ENCODE measurements at regions not wholly inside any gene's neighbourhood (a gene's known extent, or its start where the extent isn't known, plus 50 kb on each side); places are given as distances from the start of the nearest gene placed in this dataset.

DNA sequence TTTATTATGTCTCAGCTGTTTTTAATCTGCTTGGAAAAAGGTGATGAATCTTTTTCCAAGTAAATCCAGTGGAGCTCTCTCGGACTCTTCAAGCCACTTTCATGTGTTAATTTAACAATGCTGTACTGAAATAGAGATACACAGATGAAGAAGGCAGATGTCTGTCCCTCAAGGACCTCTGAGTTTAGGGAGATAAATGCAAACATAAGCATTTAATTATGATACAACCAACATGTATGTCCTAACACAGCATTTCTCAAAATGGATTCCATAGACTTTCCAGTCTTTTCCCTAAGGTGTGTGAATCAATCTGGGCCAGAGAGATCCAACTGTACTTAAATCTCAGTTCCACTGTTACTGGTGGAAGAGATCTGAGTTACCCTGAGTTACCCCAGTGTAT is 262.4 kb downstream of the RND3 start:
- Histone ChIP-seq H3K4me3 (ENCODE audit: low read length in 2 of 2) (no peak overlapping the region), H3K9ac (ENCODE audit: low read depth in 1 of 2, low read length in 2 of 2) (no peak overlapping the region), H3K4me1 (ENCODE audit: control insufficient read depth in 2 of 2, insufficient read depth in 2 of 2, low read length in 2 of 2) (no peaks in the 10 kb centered on the region), H3K36me3 (ENCODE audit: control insufficient read depth in 2 of 2, insufficient read depth in 2 of 2, low read length in 2 of 2) (no peaks in the 10 kb centered on the region), H3K27me3 (ENCODE audit: control insufficient read depth in 2 of 2, insufficient read depth in 2 of 2, low read length in 2 of 2) (no peaks in the 10 kb centered on the region), H3K9me3 (ENCODE audit: control insufficient read depth in 2 of 2, low read length in 2 of 2) (no peaks in the 10 kb centered on the region), H3K27ac (ENCODE audit: low read depth in 2 of 2, low read length in 2 of 2) (no peak overlapping the region)

DNA sequence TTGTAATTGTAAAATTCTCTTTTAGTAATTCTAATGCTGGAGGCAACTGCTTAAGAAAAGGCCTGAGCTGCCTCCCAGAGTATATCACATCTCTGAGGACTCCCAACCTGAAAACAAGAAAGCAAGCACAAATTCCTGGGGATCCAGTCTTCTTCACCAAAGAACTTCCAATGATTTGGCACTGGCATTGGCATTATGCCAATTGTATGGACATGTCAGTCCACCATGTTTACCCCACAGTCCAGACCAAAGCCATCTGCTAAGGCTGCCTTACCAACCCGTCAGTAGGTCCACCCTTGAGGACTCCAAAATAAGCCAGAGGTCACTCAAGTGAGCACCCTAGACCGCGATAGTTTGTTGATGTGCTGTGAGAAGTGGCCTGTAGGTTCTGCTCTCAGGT is 263.1 kb downstream of the RND3 start:
- Histone ChIP-seq H3K9ac (ENCODE audit: low read depth in 1 of 2, low read length in 2 of 2) (no peak overlapping the region), H3K4me3 (ENCODE audit: low read length in 2 of 2) (no peak overlapping the region), H3K9me3 (ENCODE audit: control insufficient read depth in 2 of 2, low read length in 2 of 2) (no peaks in the 10 kb centered on the region), H3K36me3 (ENCODE audit: control insufficient read depth in 2 of 2, insufficient read depth in 2 of 2, low read length in 2 of 2) (no peaks in the 10 kb centered on the region), H3K27me3 (ENCODE audit: control insufficient read depth in 2 of 2, insufficient read depth in 2 of 2, low read length in 2 of 2) (no peaks in the 10 kb centered on the region), H3K4me1 (ENCODE audit: control insufficient read depth in 2 of 2, insufficient read depth in 2 of 2, low read length in 2 of 2) (no peaks in the 10 kb centered on the region), H3K27ac (ENCODE audit: low read depth in 2 of 2, low read length in 2 of 2) (no peak overlapping the region)

DNA sequence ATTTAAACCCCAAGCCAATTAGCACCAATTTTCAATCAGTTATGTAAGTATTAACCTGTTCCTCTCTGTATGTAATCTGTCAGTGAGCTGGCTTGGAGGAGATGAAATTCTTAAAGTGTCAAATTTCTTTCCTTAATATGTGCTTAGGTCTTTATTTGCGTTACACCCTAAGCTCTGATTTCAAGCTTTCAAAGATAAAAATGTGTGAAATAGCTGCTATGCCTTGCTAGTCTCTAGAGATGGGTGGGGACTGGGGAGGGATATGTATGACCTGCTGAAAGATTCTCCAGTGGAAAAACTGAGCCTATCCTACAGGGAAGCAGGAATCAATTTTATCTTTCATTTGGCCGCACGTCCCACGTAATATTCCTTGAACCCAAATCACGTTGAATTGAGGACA is 264.5 kb downstream of the RND3 start:
- no peak overlapping the region for H3K27ac ChIP-seq (ENCODE audit: low read depth in 2 of 2, low read length in 2 of 2)
- H3K36me3 ChIP-seq (ENCODE audit: control insufficient read depth in 2 of 2, insufficient read depth in 2 of 2, low read length in 2 of 2): no peaks in the 10 kb centered on the region
- no peak overlapping the region for H3K9ac ChIP-seq (ENCODE audit: low read depth in 1 of 2, low read length in 2 of 2)
- H3K4me1 ChIP-seq (ENCODE audit: control insufficient read depth in 2 of 2, insufficient read depth in 2 of 2, low read length in 2 of 2): no peaks in the 10 kb centered on the region
- H3K27me3 ChIP-seq (ENCODE audit: control insufficient read depth in 2 of 2, insufficient read depth in 2 of 2, low read length in 2 of 2): no peaks in the 10 kb centered on the region
- no peaks in the 10 kb centered on the region for H3K9me3 ChIP-seq (ENCODE audit: control insufficient read depth in 2 of 2, low read length in 2 of 2)
- H3K4me3 ChIP-seq (ENCODE audit: low read length in 2 of 2): no peak overlapping the region

DNA sequence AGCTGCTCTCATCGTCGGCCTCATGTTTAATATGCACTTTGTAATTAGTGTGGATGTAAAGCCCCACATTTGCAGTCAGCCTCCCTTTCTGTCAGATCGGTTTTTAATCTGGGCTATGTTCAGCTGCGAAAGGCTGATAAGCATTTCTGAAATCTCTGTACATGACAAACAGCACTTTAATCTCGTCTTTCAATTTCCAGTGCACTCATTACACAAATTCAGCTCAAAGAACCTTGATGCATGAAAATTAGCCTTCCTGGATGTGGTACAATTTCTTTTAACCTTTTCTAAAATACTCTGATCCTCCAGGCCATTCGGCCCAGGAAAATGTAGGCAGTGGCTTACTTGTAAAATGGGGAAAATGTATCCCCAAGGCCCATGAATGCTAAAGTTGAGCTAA is 265.1 kb downstream of the RND3 start:
- Histone ChIP-seq H3K4me3 (ENCODE audit: low read length in 2 of 2) (no peak overlapping the region), H3K36me3 (ENCODE audit: control insufficient read depth in 2 of 2, insufficient read depth in 2 of 2, low read length in 2 of 2) (no peaks in the 10 kb centered on the region), H3K27ac (ENCODE audit: low read depth in 2 of 2, low read length in 2 of 2) (no peak overlapping the region), H3K9ac (ENCODE audit: low read depth in 1 of 2, low read length in 2 of 2) (no peak overlapping the region), H3K4me1 (ENCODE audit: control insufficient read depth in 2 of 2, insufficient read depth in 2 of 2, low read length in 2 of 2) (no peaks in the 10 kb centered on the region), H3K9me3 (ENCODE audit: control insufficient read depth in 2 of 2, low read length in 2 of 2) (no peaks in the 10 kb centered on the region), H3K27me3 (ENCODE audit: control insufficient read depth in 2 of 2, insufficient read depth in 2 of 2, low read length in 2 of 2) (no peaks in the 10 kb centered on the region)

DNA sequence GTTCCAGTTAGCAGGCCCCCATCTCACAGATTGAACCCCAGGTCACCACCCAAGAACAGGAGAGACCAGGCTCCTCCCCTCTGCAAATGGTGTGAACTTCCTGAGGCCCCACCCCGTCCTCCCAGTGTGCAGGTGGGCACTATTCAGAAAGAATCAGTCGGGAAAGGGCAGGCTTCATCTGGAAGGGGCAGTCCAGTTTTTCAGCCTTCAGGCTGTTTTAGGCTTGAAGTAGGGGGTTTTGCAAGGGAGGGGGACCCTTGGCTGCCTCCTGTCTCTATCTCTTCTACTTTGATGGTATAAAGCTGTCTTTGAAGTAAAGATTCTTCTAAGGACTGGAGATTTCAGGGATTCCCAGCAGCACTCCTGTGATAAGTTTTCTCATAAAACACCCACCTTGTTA is 267.6 kb downstream of the RND3 start:
- no peak overlapping the region for H3K9ac ChIP-seq (ENCODE audit: low read depth in 1 of 2, low read length in 2 of 2)
- no peak overlapping the region for H3K4me3 ChIP-seq (ENCODE audit: low read length in 2 of 2)
- no peaks in the 10 kb centered on the region for H3K27me3 ChIP-seq (ENCODE audit: control insufficient read depth in 2 of 2, insufficient read depth in 2 of 2, low read length in 2 of 2)
- peaks cover 1 to 2% of the 10 kb centered on the region in 2 donors for H3K4me1 ChIP-seq (ENCODE audit: control insufficient read depth in 2 of 2, insufficient read depth in 2 of 2, low read length in 2 of 2)
- H3K27ac ChIP-seq (ENCODE audit: low read depth in 2 of 2, low read length in 2 of 2): no peak overlapping the region
- no peaks in the 10 kb centered on the region for H3K9me3 ChIP-seq (ENCODE audit: control insufficient read depth in 2 of 2, low read length in 2 of 2)
- no peaks in the 10 kb centered on the region for H3K36me3 ChIP-seq (ENCODE audit: control insufficient read depth in 2 of 2, insufficient read depth in 2 of 2, low read length in 2 of 2)

DNA sequence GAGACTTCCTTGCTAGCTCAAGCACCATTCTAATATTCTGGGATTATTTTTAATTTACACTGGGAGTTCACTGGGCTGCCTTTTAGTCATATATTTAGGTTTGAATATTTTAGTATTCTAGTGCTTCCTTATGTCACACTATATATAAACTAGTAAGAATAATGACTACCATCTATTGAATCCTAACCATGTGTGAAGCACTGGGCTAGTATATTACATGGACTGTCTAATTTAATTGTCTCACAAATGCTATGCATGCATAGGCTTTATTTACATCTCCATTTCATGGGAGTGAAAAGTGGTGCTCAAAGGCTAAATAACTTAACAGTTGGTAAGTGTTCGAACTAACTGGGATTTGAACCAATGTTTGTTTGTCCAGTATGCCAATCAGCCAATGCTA is 272.4 kb downstream of the RND3 start:
- peak overlapping the region; percentile 28 to 37 for H3K4me3 ChIP-seq (ENCODE audit: low read length in 2 of 2)
- no peaks in the 10 kb centered on the region for H3K36me3 ChIP-seq (ENCODE audit: control insufficient read depth in 2 of 2, insufficient read depth in 2 of 2, low read length in 2 of 2)
- no peak overlapping the region for H3K9ac ChIP-seq (ENCODE audit: low read depth in 1 of 2, low read length in 2 of 2)
- peak overlapping the region in 1 of 2 donors; percentile 5 for H3K27ac ChIP-seq (ENCODE audit: low read depth in 2 of 2, low read length in 2 of 2)
- no peaks in the 10 kb centered on the region for H3K27me3 ChIP-seq (ENCODE audit: control insufficient read depth in 2 of 2, insufficient read depth in 2 of 2, low read length in 2 of 2)
- H3K4me1 ChIP-seq (ENCODE audit: control insufficient read depth in 2 of 2, insufficient read depth in 2 of 2, low read length in 2 of 2): peaks cover 6 to 8% of the 10 kb centered on the region in 2 donors
- no peaks in the 10 kb centered on the region for H3K9me3 ChIP-seq (ENCODE audit: control insufficient read depth in 2 of 2, low read length in 2 of 2)

DNA sequence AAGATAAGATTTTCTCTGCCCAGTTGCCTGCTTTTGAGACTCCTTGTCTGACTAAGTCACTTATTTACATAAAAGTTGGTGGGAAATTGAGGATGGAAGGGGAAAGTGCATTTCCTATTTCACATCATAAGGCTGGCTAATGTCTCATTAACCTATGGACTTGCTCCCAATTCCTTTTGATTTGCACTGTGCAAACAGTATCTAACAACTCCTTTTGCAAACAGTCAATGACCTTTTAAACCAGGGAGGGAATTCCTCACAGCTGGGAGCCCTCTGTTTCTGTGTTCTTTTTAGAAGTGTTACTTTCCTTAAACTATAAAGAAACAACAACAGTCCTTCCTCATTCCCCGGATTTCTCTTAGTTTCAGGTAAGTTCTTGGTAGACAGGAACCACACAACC is 272.8 kb downstream of the RND3 start:
- H3K36me3 ChIP-seq (ENCODE audit: control insufficient read depth in 2 of 2, insufficient read depth in 2 of 2, low read length in 2 of 2): no peaks in the 10 kb centered on the region

DNA sequence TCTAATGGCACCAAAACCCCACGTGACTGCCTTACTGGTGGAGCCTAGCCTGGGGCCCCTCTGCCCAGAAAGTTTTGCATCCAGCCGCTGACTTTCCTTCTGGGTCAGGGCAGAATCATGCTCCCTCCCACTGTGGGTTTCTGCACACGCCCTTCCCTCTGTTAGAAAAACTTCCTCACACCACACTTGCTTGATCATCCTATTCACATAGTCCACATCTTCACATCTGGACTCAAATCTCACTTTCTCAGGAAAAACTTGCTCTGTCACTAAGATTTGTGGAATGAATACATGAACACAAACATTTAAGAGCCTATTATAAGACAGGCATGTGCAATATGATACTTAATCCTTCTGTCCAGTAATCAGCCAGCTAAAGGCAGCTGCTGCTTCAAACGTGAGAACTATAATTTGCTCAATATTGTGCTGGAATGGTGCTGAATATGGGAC is 274.7 kb downstream of the RND3 start:
- H3K27ac ChIP-seq (ENCODE audit: low read depth in 2 of 2, low read length in 2 of 2): no peak overlapping the region
- no peaks in the 10 kb centered on the region for H3K36me3 ChIP-seq (ENCODE audit: control insufficient read depth in 2 of 2, insufficient read depth in 2 of 2, low read length in 2 of 2)
- H3K27me3 ChIP-seq (ENCODE audit: control insufficient read depth in 2 of 2, insufficient read depth in 2 of 2, low read length in 2 of 2): no peaks in the 10 kb centered on the region
- peaks cover 6 to 8% of the 10 kb centered on the region in 2 donors for H3K4me1 ChIP-seq (ENCODE audit: control insufficient read depth in 2 of 2, insufficient read depth in 2 of 2, low read length in 2 of 2)
- no peak overlapping the region for H3K9ac ChIP-seq (ENCODE audit: low read depth in 1 of 2, low read length in 2 of 2)
- no peak overlapping the region for H3K4me3 ChIP-seq (ENCODE audit: low read length in 2 of 2)
- H3K9me3 ChIP-seq (ENCODE audit: control insufficient read depth in 2 of 2, low read length in 2 of 2): no peaks in the 10 kb centered on the region

More for the DNA sequence above, 272.8 kb downstream of the RND3 start:
- peak overlapping the region in 1 of 2 donors; percentile 37 for H3K4me3 ChIP-seq (ENCODE audit: low read length in 2 of 2)
- H3K9ac ChIP-seq (ENCODE audit: low read depth in 1 of 2, low read length in 2 of 2): no peak overlapping the region
- peaks cover 6 to 8% of the 10 kb centered on the region in 2 donors for H3K4me1 ChIP-seq (ENCODE audit: control insufficient read depth in 2 of 2, insufficient read depth in 2 of 2, low read length in 2 of 2)
- no peaks in the 10 kb centered on the region for H3K9me3 ChIP-seq (ENCODE audit: control insufficient read depth in 2 of 2, low read length in 2 of 2)
- H3K27me3 ChIP-seq (ENCODE audit: control insufficient read depth in 2 of 2, insufficient read depth in 2 of 2, low read length in 2 of 2): no peaks in the 10 kb centered on the region
- peak overlapping the region in 1 of 2 donors; percentile 5 for H3K27ac ChIP-seq (ENCODE audit: low read depth in 2 of 2, low read length in 2 of 2)

DNA sequence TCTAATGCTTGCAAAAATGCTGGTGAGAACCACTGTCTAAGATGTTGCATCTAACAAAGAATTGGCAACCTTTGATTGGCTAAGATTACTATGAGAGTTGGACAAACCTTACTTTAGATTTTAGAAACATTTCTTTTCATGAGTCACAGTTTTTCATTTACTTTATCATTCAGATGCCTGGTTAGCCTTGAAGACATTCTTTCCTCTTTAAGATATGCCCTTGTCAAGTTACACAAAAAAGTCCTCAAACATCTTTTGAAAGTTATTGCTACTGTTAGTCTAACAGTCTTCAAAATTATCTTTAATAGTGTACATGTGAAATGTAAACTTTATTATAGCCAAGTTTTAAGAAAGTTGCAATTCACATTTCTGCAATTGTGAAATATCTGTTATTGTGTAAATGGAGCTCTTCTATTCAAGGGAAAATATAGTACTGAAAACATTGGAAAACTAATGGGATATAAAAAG is 276.3 kb downstream of the RND3 start:
- Histone ChIP-seq H3K4me3 (ENCODE audit: low read length in 2 of 2) (no peak overlapping the region), H3K27me3 (ENCODE audit: control insufficient read depth in 2 of 2, insufficient read depth in 2 of 2, low read length in 2 of 2) (no peaks in the 10 kb centered on the region), H3K9me3 (ENCODE audit: control insufficient read depth in 2 of 2, low read length in 2 of 2) (no peaks in the 10 kb centered on the region), H3K9ac (ENCODE audit: low read depth in 1 of 2, low read length in 2 of 2) (no peak overlapping the region), H3K4me1 (ENCODE audit: control insufficient read depth in 2 of 2, insufficient read depth in 2 of 2, low read length in 2 of 2) (peaks cover 5 to 6% of the 10 kb centered on the region in 2 donors), H3K27ac (ENCODE audit: low read depth in 2 of 2, low read length in 2 of 2) (no peak overlapping the region), H3K36me3 (ENCODE audit: control insufficient read depth in 2 of 2, insufficient read depth in 2 of 2, low read length in 2 of 2) (no peaks in the 10 kb centered on the region)

DNA sequence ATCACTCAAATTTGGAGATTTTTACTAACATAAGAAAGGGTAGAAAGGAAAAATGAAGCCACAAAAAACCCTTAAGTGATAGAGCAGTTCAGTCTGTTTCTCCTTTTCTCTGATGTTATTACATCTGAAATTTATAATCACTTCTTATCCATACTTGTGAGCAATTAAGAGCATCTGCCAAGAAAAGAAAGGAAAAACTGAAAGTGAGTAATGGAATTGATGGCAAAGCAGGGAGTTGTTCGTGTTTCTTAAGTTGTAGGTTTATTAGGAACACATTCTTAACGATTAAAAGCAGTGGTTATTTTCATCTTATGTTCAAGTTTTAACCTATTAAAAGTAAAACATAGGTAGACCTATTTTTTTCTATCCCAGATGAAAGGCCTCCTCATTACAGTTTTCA is 277.7 kb downstream of the RND3 start:
- Histone ChIP-seq H3K36me3 (ENCODE audit: control insufficient read depth in 2 of 2, insufficient read depth in 2 of 2, low read length in 2 of 2) (no peaks in the 10 kb centered on the region), H3K27me3 (ENCODE audit: control insufficient read depth in 2 of 2, insufficient read depth in 2 of 2, low read length in 2 of 2) (no peaks in the 10 kb centered on the region), H3K4me3 (ENCODE audit: low read length in 2 of 2) (no peak overlapping the region), H3K4me1 (ENCODE audit: control insufficient read depth in 2 of 2, insufficient read depth in 2 of 2, low read length in 2 of 2) (peaks cover 4 to 5% of the 10 kb centered on the region in 2 donors), H3K9me3 (ENCODE audit: control insufficient read depth in 2 of 2, low read length in 2 of 2) (no peaks in the 10 kb centered on the region), H3K9ac (ENCODE audit: low read depth in 1 of 2, low read length in 2 of 2) (no peak overlapping the region), H3K27ac (ENCODE audit: low read depth in 2 of 2, low read length in 2 of 2) (no peak overlapping the region)

DNA sequence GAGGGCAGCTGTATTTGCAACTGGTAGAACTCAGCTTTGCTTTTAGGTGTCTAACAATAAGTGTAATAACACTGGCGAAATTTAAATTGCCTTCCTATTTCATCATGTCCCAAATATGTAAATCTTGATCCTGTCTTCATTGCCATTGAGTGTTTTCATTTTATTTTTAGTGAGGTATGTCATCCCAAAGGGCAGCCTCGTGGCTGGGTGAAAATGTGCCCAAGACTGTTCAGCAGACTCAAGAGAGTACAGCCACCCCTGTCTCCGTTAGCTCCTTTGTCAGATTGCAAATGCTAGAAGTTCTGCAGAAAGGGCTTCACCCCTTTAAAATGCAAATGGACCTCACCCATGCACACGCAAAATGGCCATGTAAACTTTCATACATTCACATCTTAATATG is 278.8 kb downstream of the RND3 start:
- H3K36me3 ChIP-seq (ENCODE audit: control insufficient read depth in 2 of 2, insufficient read depth in 2 of 2, low read length in 2 of 2): no peaks in the 10 kb centered on the region
- peaks cover 0 to 10% of the 10 kb centered on the region in 2 donors for H3K4me1 ChIP-seq (ENCODE audit: control insufficient read depth in 2 of 2, insufficient read depth in 2 of 2, low read length in 2 of 2)
- no peaks in the 10 kb centered on the region for H3K9me3 ChIP-seq (ENCODE audit: control insufficient read depth in 2 of 2, low read length in 2 of 2)
- no peak overlapping the region for H3K4me3 ChIP-seq (ENCODE audit: low read length in 2 of 2)
- no peak overlapping the region for H3K9ac ChIP-seq (ENCODE audit: low read depth in 1 of 2, low read length in 2 of 2)
- H3K27ac ChIP-seq (ENCODE audit: low read depth in 2 of 2, low read length in 2 of 2): no peak overlapping the region
- no peaks in the 10 kb centered on the region for H3K27me3 ChIP-seq (ENCODE audit: control insufficient read depth in 2 of 2, insufficient read depth in 2 of 2, low read length in 2 of 2)
